ENCODE measurements at regions not wholly inside any gene's neighbourhood (a gene's known extent, or its start where the extent isn't known, plus 50 kb on each side); places are given as distances from the start of the nearest gene placed in this dataset.

GRCh38 chr22:22076361-22076760 lies 93.8 kb upstream of the TOP3B start:
- Histone ChIP-seq H3K9ac (ENCODE audit: low read depth, low read length) (no peak overlapping the region), H3K36me3 (ENCODE audit: insufficient read depth, low read depth, low read length) (no peaks in the 10 kb centered on the region), H3K9me3 (ENCODE audit: insufficient read depth, low read depth, low read length) (no peaks in the 10 kb centered on the region), H3K27ac (ENCODE audit: low read length) (no peak overlapping the region), H3K4me1 (ENCODE audit: insufficient read depth, low read length) (no peaks in the 10 kb centered on the region), H3K4me3 (ENCODE audit: low read length) (no peak overlapping the region), H3K27me3 (ENCODE audit: insufficient read depth, low read length) (peaks cover 99% of the 10 kb centered on the region)

- Histone ChIP-seq H3K4me1 (ENCODE audit: insufficient read depth, low read length) (no peaks in the 10 kb centered on the region), H3K36me3 (ENCODE audit: insufficient read depth, low read depth, low read length) (no peaks in the 10 kb centered on the region), H3K27ac (ENCODE audit: low read length) (no peak overlapping the region), H3K4me3 (ENCODE audit: low read length) (no peak overlapping the region), H3K9me3 (ENCODE audit: insufficient read depth, low read depth, low read length) (no peaks in the 10 kb centered on the region), H3K9ac (ENCODE audit: low read depth, low read length) (no peak overlapping the region), H3K27me3 (ENCODE audit: insufficient read depth, low read length) (peaks cover 99% of the 10 kb centered on the region)
Observed at GRCh38 chr22:22075382-22076163, 93.0 kb upstream of the TOP3B start.

GRCh38 chr22:22074634-22075381 lies 92.2 kb upstream of the TOP3B start:
- H3K4me3 ChIP-seq (ENCODE audit: low read length), result no peak overlapping the region
- H3K9me3 ChIP-seq (ENCODE audit: insufficient read depth, low read depth, low read length), result no peaks in the 10 kb centered on the region
- no peak overlapping the region for H3K9ac ChIP-seq (ENCODE audit: low read depth, low read length)
- no peaks in the 10 kb centered on the region for H3K4me1 ChIP-seq (ENCODE audit: insufficient read depth, low read length)
- H3K27me3 ChIP-seq (ENCODE audit: insufficient read depth, low read length), result peaks cover 99% of the 10 kb centered on the region
- H3K27ac ChIP-seq (ENCODE audit: low read length), result no peak overlapping the region
- no peaks in the 10 kb centered on the region for H3K36me3 ChIP-seq (ENCODE audit: insufficient read depth, low read depth, low read length)

GRCh38 chr22:22073769-22074561 lies 91.4 kb upstream of the TOP3B start:
- Histone ChIP-seq H3K27ac (ENCODE audit: low read length) (no peak overlapping the region), H3K27me3 (ENCODE audit: insufficient read depth, low read length) (peaks cover 99% of the 10 kb centered on the region), H3K9ac (ENCODE audit: low read depth, low read length) (no peak overlapping the region)

GRCh38 chr22:22072169-22072836 lies 89.7 kb upstream of the TOP3B start:
- no peak overlapping the region for H3K9ac ChIP-seq (ENCODE audit: low read depth, low read length)
- no peak overlapping the region for H3K4me3 ChIP-seq (ENCODE audit: low read length)
- H3K27me3 ChIP-seq (ENCODE audit: insufficient read depth, low read length), result peaks cover 99% of the 10 kb centered on the region
- no peak overlapping the region for H3K27ac ChIP-seq (ENCODE audit: low read length)
- no peaks in the 10 kb centered on the region for H3K4me1 ChIP-seq (ENCODE audit: insufficient read depth, low read length)
- no peaks in the 10 kb centered on the region for H3K9me3 ChIP-seq (ENCODE audit: insufficient read depth, low read depth, low read length)
- no peaks in the 10 kb centered on the region for H3K36me3 ChIP-seq (ENCODE audit: insufficient read depth, low read depth, low read length)

More at GRCh38 chr22:22073769-22074561, 91.4 kb upstream of the TOP3B start:
- Histone ChIP-seq H3K4me3 (ENCODE audit: low read length) (no peak overlapping the region), H3K4me1 (ENCODE audit: insufficient read depth, low read length) (no peaks in the 10 kb centered on the region), H3K9me3 (ENCODE audit: insufficient read depth, low read depth, low read length) (no peaks in the 10 kb centered on the region), H3K36me3 (ENCODE audit: insufficient read depth, low read depth, low read length) (no peaks in the 10 kb centered on the region)

GRCh38 chr22:22071455-22071854 lies 88.9 kb upstream of the TOP3B start:
- Histone ChIP-seq H3K9me3 (ENCODE audit: insufficient read depth, low read depth, low read length) (no peaks in the 10 kb centered on the region), H3K4me1 (ENCODE audit: insufficient read depth, low read length) (no peaks in the 10 kb centered on the region), H3K27ac (ENCODE audit: low read length) (no peak overlapping the region), H3K36me3 (ENCODE audit: insufficient read depth, low read depth, low read length) (no peaks in the 10 kb centered on the region), H3K4me3 (ENCODE audit: low read length) (no peak overlapping the region), H3K27me3 (ENCODE audit: insufficient read depth, low read length) (peaks cover 99% of the 10 kb centered on the region), H3K9ac (ENCODE audit: low read depth, low read length) (no peak overlapping the region)

GRCh38 chr22:22070371-22070824 lies 87.8 kb upstream of the TOP3B start:
- no peaks in the 10 kb centered on the region for H3K4me1 ChIP-seq (ENCODE audit: insufficient read depth, low read length)
- H3K4me3 ChIP-seq (ENCODE audit: low read length), result no peak overlapping the region
- H3K27ac ChIP-seq (ENCODE audit: low read length), result no peak overlapping the region
- peaks cover 99% of the 10 kb centered on the region for H3K27me3 ChIP-seq (ENCODE audit: insufficient read depth, low read length)
- no peaks in the 10 kb centered on the region for H3K9me3 ChIP-seq (ENCODE audit: insufficient read depth, low read depth, low read length)
- H3K36me3 ChIP-seq (ENCODE audit: insufficient read depth, low read depth, low read length), result no peaks in the 10 kb centered on the region
- H3K9ac ChIP-seq (ENCODE audit: low read depth, low read length), result no peak overlapping the region

- H3K9ac ChIP-seq (ENCODE audit: low read depth, low read length), result no peak overlapping the region
- no peak overlapping the region for H3K27ac ChIP-seq (ENCODE audit: low read length)
- H3K4me3 ChIP-seq (ENCODE audit: low read length), result no peak overlapping the region
- H3K9me3 ChIP-seq (ENCODE audit: insufficient read depth, low read depth, low read length), result no peaks in the 10 kb centered on the region
- H3K27me3 ChIP-seq (ENCODE audit: insufficient read depth, low read length), result peaks cover 99% of the 10 kb centered on the region
- H3K36me3 ChIP-seq (ENCODE audit: insufficient read depth, low read depth, low read length), result no peaks in the 10 kb centered on the region
- no peaks in the 10 kb centered on the region for H3K4me1 ChIP-seq (ENCODE audit: insufficient read depth, low read length)
Observed at GRCh38 chr22:22069450-22070370, 87.1 kb upstream of the TOP3B start.

GRCh38 chr22:22068657-22069056 lies 86.1 kb upstream of the TOP3B start:
- Histone ChIP-seq H3K4me1 (ENCODE audit: insufficient read depth, low read length) (no peaks in the 10 kb centered on the region), H3K9me3 (ENCODE audit: insufficient read depth, low read depth, low read length) (no peaks in the 10 kb centered on the region), H3K9ac (ENCODE audit: low read depth, low read length) (no peak overlapping the region), H3K36me3 (ENCODE audit: insufficient read depth, low read depth, low read length) (no peaks in the 10 kb centered on the region), H3K4me3 (ENCODE audit: low read length) (no peak overlapping the region), H3K27ac (ENCODE audit: low read length) (no peak overlapping the region), H3K27me3 (ENCODE audit: insufficient read depth, low read length) (peaks cover 97% of the 10 kb centered on the region)

- Histone ChIP-seq H3K36me3 (ENCODE audit: insufficient read depth, low read depth, low read length) (no peaks in the 10 kb centered on the region), H3K4me3 (ENCODE audit: low read length) (no peak overlapping the region), H3K4me1 (ENCODE audit: insufficient read depth, low read length) (no peaks in the 10 kb centered on the region), H3K27me3 (ENCODE audit: insufficient read depth, low read length) (peaks cover 98% of the 10 kb centered on the region), H3K27ac (ENCODE audit: low read length) (no peak overlapping the region), H3K9me3 (ENCODE audit: insufficient read depth, low read depth, low read length) (no peaks in the 10 kb centered on the region), H3K9ac (ENCODE audit: low read depth, low read length) (no peak overlapping the region)
Observed at GRCh38 chr22:22068025-22068424, 85.4 kb upstream of the TOP3B start.
